Loucy (cell line): ENCODE measurements at regions not wholly inside any gene's neighbourhood (a gene's known extent, or its start where the extent isn't known, plus 50 kb on each side); places are given as distances from the start of the nearest gene placed in this dataset.

Experiments
- H2AFZ ChIP-seq: fragments of 200-600 bp; sonication (generic); 2 replicates; pipeline ENCODE4 v1.6.0; 2016; ENCODE audit warnings: antibody characterized with exemption, mild to moderate bottlenecking, low read length, moderate library complexity
- H3F3A ChIP-seq: fragments of 200-600 bp; 2 replicates; pipeline ENCODE4 v1.6.0; 2016; ENCODE audit warnings: antibody characterized with exemption, low read depth, mild to moderate bottlenecking
- H3K27me3 ChIP-seq: fragments of 200-600 bp; sonication (generic); 2 replicates; pipeline ENCODE4 v1.6.1; 2014; ENCODE audit warnings: low read length, mild to moderate bottlenecking; ENCODE audit not compliant: insufficient read depth, poor library complexity, severe bottlenecking
- H3K36me3 ChIP-seq: fragments of 200-600 bp; sonication (generic); 2 replicates; pipeline ENCODE4 v1.6.1; 2016; ENCODE audit warnings: low read length; ENCODE audit not compliant: insufficient read depth
- H3K4me1 ChIP-seq: fragments of 200-600 bp; sonication (generic); 2 replicates; pipeline ENCODE4 v1.5.1; 2014; ENCODE audit warnings: low read length, mild to moderate bottlenecking; ENCODE audit not compliant: insufficient read depth, poor library complexity, severe bottlenecking
- H3K4me2 ChIP-seq: fragments of 200-600 bp; sonication (generic); 2 replicates; pipeline ENCODE4 v1.6.0; 2014; ENCODE audit warnings: antibody characterized with exemption, low read length, low read depth, mild to moderate bottlenecking; ENCODE audit not compliant: poor library complexity, severe bottlenecking
- H3K4me3 ChIP-seq: fragments of 200-600 bp; sonication (generic); 2 replicates; pipeline ENCODE4 v1.5.1; 2014; ENCODE audit warnings: low read length, mild to moderate bottlenecking, mixed read lengths; ENCODE audit not compliant: poor library complexity, severe bottlenecking
- H3K79me2 ChIP-seq: fragments of 200-600 bp; sonication (generic); 2 replicates; pipeline ENCODE4 v1.6.1; 2014; ENCODE audit warnings: low read length; ENCODE audit not compliant: insufficient read depth
- H3K9ac ChIP-seq: fragments of 200-600 bp; sonication (generic); 2 replicates; pipeline ENCODE4 v1.6.0; 2014; ENCODE audit warnings: mild to moderate bottlenecking, low read depth, low read length, moderate library complexity; ENCODE audit not compliant: poor library complexity, severe bottlenecking
- H3K9me2 ChIP-seq: fragments of 200-600 bp; sonication (generic); replicated peaks from 2 replicates; pipeline ENCODE4 v1.6.1; 2016; ENCODE audit warnings: low read depth, low read length, mixed read lengths
- H3K9me3 ChIP-seq: fragments of 200-600 bp; sonication (generic); 2 replicates; pipeline ENCODE4 v1.6.1; 2014; ENCODE audit warnings: mild to moderate bottlenecking, antibody characterized with exemption, low read length, low read depth; ENCODE audit not compliant: insufficient read depth
- H4K20me1 ChIP-seq: fragments of 200-600 bp; sonication (generic); 2 replicates; pipeline ENCODE4 v1.6.0; 2014; ENCODE audit warnings: antibody characterized with exemption, low read length, mild to moderate bottlenecking; ENCODE audit not compliant: insufficient read depth, poor library complexity, severe bottlenecking
- CTCF ChIP-seq: fragments of 200-600 bp; sonication (generic); conservative IDR thresholded peaks from 2 replicates; pipeline ENCODE4 v1.5.1; 2014; ENCODE audit warnings: mild to moderate bottlenecking, antibody characterized with exemption, low read length
- EZH2phosphoT487 ChIP-seq: fragments of 200-600 bp; IDR thresholded peaks from 2 replicates; pipeline ENCODE4 v1.6.1; 2018; ENCODE audit warnings: antibody characterized with exemption, mild to moderate bottlenecking, moderate library complexity, borderline replicate concordance

- no peak overlapping the region for H3K4me2 ChIP-seq
- TF ChIP-seq CTCF (no peak), EZH2phosphoT487 (no peak)
- no peaks in the 10 kb centered on the region for H3K79me2 ChIP-seq
- H3K36me3 ChIP-seq = no peaks in the 10 kb centered on the region
- H3K4me1 ChIP-seq = no peaks in the 10 kb centered on the region
- no peak overlapping the region for H3K4me3 ChIP-seq
- H3K9me3 ChIP-seq = peaks cover 6% of the 10 kb centered on the region; the same call in 1 of the 2 replicates
- H4K20me1 ChIP-seq = no peaks in the 10 kb centered on the region
- H3K9me2 ChIP-seq = no peaks in the 10 kb centered on the region
- H3F3A ChIP-seq = no peaks in the 10 kb centered on the region
- H3K27me3 ChIP-seq = no peaks in the 10 kb centered on the region
- no peak overlapping the region for H3K9ac ChIP-seq
- H2AFZ ChIP-seq = no peak overlapping the region
These were observed 463.4 kb upstream of the ZNF507 start for GRCh38 chr19:31881988-31882387.

GRCh38 chr19:31882709-31883108 is 462.7 kb upstream of the ZNF507 start:
- H3K36me3 ChIP-seq = no peaks in the 10 kb centered on the region
- no peaks in the 10 kb centered on the region for H3K27me3 ChIP-seq
- H4K20me1 ChIP-seq = no peaks in the 10 kb centered on the region
- H3K9me2 ChIP-seq = no peaks in the 10 kb centered on the region
- H3K9ac ChIP-seq = no peak overlapping the region
- H3K4me3 ChIP-seq = no peak overlapping the region
- H2AFZ ChIP-seq = no peak overlapping the region
- H3K79me2 ChIP-seq = no peaks in the 10 kb centered on the region
- H3K9me3 ChIP-seq = peaks cover 6% of the 10 kb centered on the region; the same call in 1 of the 2 replicates
- TF ChIP-seq EZH2phosphoT487 (no peak), CTCF (no peak)
- no peaks in the 10 kb centered on the region for H3K4me1 ChIP-seq
- no peaks in the 10 kb centered on the region for H3F3A ChIP-seq
- H3K4me2 ChIP-seq = no peak overlapping the region

- Histone ChIP-seq H3K27me3 (no peaks in the 10 kb centered on the region), H4K20me1 (no peaks in the 10 kb centered on the region), H3K4me2 (no peak overlapping the region), H3K79me2 (no peaks in the 10 kb centered on the region), H3F3A (no peaks in the 10 kb centered on the region), H3K4me3 (no peak overlapping the region), H3K4me1 (no peaks in the 10 kb centered on the region), H3K9ac (no peak overlapping the region), H2AFZ (no peak overlapping the region), H3K36me3 (no peaks in the 10 kb centered on the region), H3K9me2 (no peaks in the 10 kb centered on the region), H3K9me3 (peaks cover 6% of the 10 kb centered on the region; the same call in 1 of the 2 replicates)
- no peak for TF ChIP-seq CTCF
- no peak for TF ChIP-seq EZH2phosphoT487
These were observed 462.0 kb upstream of the ZNF507 start for GRCh38 chr19:31883296-31883990.
